HepG2 (cell line): ENCODE measurements at regions not wholly inside any gene's neighbourhood (a gene's known extent, or its start where the extent isn't known, plus 50 kb on each side); places are given as distances from the start of the nearest gene placed in this dataset.

Source experiments
- ATRX ChIP-seq: sonication (generic); formaldehyde crosslinking; IDR thresholded peaks from 2 replicates; pipeline ENCODE4 v1.4.0; 2020; ENCODE audit warnings: missing genetic modification reagents, borderline replicate concordance
- CAMTA2 ChIP-seq: sonication (generic); formaldehyde crosslinking; IDR thresholded peaks from 2 replicates; pipeline ENCODE4 v1.4.0; 2020; ENCODE audit warnings: mild to moderate bottlenecking, missing genetic modification reagents, borderline replicate concordance
- FOXC1 ChIP-seq: sonication (generic); formaldehyde crosslinking; IDR thresholded peaks from 2 replicates; pipeline ENCODE4 v1.8.0; 2022; ENCODE audit warnings: mild to moderate bottlenecking, missing genetic modification reagents, borderline replicate concordance
- FOXK2 ChIP-seq: fragments of 450-650 bp; IDR thresholded peaks from 2 replicates; pipeline ENCODE4 v1.6.1; 2016
- KLF16 ChIP-seq, 2 experiments: sonication (generic) in 1 of 2; formaldehyde crosslinking in 1 of 2; IDR thresholded peaks; 2 replicates each; pipeline versions ENCODE4 v1.6.1 to v1.8.0; 2016 to 2023; ENCODE audit warnings: missing genetic modification reagents in 2 of 2, missing compliant biosample characterization in 1 of 2
- NR2F2 ChIP-seq: IDR thresholded peaks from 2 replicates; pipeline ENCODE4 v1.6.1; 2012; ENCODE audit warnings: low read depth, inconsistent platforms, borderline replicate concordance
- RBFOX2 ChIP-seq: fragments of 200-400 bp; formaldehyde crosslinking; IDR thresholded peaks from 2 replicates; pipeline ENCODE4 v1.6.1; 2017; ENCODE audit warnings: low read depth, mild to moderate bottlenecking, low read length
- RFXAP ChIP-seq: sonication (generic); formaldehyde crosslinking; IDR thresholded peaks from 2 replicates; pipeline ENCODE4 v1.4.0; 2020; ENCODE audit warnings: missing genetic modification reagents, borderline replicate concordance
- SALL2 ChIP-seq: sonication (generic); formaldehyde crosslinking; IDR thresholded peaks from 2 replicates; pipeline ENCODE4 v1.8.1; 2023; ENCODE audit warnings: mild to moderate bottlenecking, missing genetic modification reagents, inconsistent platforms
- ZNF430 ChIP-seq: sonication (generic); formaldehyde crosslinking; IDR thresholded peaks from 2 replicates; pipeline ENCODE4 v1.9.0; 2021; ENCODE audit warnings: mild to moderate bottlenecking, missing genetic modification reagents
- TF ChIP-seq, protein P1 (sequence below), 2 experiments: fragments of 450-650 bp in 1 of 2; sonication (generic) in 1 of 2; formaldehyde crosslinking in 1 of 2; IDR thresholded peaks; 2 replicates each; pipeline versions ENCODE4 v1.6.1 to v1.8.0; 2016 to 2022; ENCODE audit warnings: antibody characterized with exemption in 1 of 2, mild to moderate bottlenecking in 1 of 2, missing genetic modification reagents in 1 of 2
- TF ChIP-seq, protein P2 (sequence below): sonication (generic); formaldehyde crosslinking; IDR thresholded peaks from 2 replicates; pipeline ENCODE4 v1.4.0; 2020; ENCODE audit warnings: missing genetic modification reagents
- TF ChIP-seq, protein P3 (sequence below): sonication (generic); formaldehyde crosslinking; IDR thresholded peaks from 2 replicates; pipeline ENCODE4 v1.4.0; 2020; ENCODE audit warnings: missing genetic modification reagents, mild to moderate bottlenecking, borderline replicate concordance
- TF ChIP-seq, protein P4 (sequence below): sonication (generic); formaldehyde crosslinking; IDR thresholded peaks from 2 replicates; pipeline ENCODE4 v1.4.0; 2020; ENCODE audit warnings: mild to moderate bottlenecking, low read depth, missing genetic modification reagents

DNA sequence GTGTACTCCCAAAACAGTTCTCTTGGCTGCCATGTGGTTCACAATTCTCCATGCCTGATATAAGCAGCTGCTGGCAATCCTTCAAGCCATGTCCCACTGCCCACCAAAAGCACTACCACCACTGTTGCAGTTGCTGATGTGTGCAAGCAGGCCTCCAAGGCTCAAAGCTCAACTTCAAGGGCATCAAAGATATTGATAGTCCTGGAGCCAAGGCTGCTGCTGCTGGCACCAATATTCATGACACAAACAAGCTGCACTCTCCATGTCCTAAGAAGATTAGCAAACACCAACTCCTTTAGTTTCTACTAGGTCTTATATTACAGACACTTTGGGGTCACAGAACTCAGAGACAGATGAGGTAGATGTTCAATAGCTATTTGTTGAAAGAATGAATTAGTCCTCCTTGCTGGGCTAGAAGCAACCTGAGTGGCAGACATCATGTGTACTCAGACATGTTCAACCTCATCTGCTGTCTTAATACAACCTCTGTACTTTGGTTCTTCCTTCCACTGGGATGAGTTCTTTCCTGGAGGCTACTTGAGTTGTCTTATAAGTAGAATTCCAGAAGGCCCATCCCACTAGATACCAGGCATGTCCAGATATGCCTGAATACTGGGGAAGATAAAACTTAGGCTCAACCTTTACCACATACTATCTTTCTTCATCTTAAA lies 104.5 kb upstream of the UGP2 start (continued):
- TF ChIP-seq, protein P1, sequence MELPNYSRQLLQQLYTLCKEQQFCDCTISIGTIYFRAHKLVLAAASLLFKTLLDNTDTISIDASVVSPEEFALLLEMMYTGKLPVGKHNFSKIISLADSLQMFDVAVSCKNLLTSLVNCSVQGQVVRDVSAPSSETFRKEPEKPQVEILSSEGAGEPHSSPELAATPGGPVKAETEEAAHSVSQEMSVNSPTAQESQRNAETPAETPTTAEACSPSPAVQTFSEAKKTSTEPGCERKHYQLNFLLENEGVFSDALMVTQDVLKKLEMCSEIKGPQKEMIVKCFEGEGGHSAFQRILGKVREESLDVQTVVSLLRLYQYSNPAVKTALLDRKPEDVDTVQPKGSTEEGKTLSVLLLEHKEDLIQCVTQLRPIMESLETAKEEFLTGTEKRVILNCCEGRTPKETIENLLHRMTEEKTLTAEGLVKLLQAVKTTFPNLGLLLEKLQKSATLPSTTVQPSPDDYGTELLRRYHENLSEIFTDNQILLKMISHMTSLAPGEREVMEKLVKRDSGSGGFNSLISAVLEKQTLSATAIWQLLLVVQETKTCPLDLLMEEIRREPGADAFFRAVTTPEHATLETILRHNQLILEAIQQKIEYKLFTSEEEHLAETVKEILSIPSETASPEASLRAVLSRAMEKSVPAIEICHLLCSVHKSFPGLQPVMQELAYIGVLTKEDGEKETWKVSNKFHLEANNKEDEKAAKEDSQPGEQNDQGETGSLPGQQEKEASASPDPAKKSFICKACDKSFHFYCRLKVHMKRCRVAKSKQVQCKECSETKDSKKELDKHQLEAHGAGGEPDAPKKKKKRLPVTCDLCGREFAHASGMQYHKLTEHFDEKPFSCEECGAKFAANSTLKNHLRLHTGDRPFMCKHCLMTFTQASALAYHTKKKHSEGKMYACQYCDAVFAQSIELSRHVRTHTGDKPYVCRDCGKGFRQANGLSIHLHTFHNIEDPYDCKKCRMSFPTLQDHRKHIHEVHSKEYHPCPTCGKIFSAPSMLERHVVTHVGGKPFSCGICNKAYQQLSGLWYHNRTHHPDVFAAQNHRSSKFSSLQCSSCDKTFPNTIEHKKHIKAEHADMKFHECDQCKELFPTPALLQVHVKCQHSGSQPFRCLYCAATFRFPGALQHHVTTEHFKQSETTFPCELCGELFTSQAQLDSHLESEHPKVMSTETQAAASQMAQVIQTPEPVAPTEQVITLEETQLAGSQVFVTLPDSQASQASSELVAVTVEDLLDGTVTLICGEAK (IDR thresholded peaks at IDR 0.05), result no peak
- TF ChIP-seq, protein P1 (CRISPR knock-in tag; IDR thresholded peaks at IDR 0.05), result no peak; the same call in 1 of the 2 replicates
- TF ChIP-seq ATRX (CRISPR knock-in tag), result no peak
- TF ChIP-seq RBFOX2, result no peak
- TF ChIP-seq, protein P2, sequence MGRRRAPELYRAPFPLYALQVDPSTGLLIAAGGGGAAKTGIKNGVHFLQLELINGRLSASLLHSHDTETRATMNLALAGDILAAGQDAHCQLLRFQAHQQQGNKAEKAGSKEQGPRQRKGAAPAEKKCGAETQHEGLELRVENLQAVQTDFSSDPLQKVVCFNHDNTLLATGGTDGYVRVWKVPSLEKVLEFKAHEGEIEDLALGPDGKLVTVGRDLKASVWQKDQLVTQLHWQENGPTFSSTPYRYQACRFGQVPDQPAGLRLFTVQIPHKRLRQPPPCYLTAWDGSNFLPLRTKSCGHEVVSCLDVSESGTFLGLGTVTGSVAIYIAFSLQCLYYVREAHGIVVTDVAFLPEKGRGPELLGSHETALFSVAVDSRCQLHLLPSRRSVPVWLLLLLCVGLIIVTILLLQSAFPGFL (CRISPR knock-in tag), result no peak
- no peak for TF ChIP-seq SALL2 (CRISPR knock-in tag)
- peak in 1 of 2 experiments; percentile 89; a peak in 2 of 4 replicates for TF ChIP-seq KLF16 (CRISPR knock-in tag; IDR thresholded peaks at IDR 0.05)
- no peak for TF ChIP-seq CAMTA2 (CRISPR knock-in tag)
- no peak for TF ChIP-seq NR2F2
- no peak for TF ChIP-seq RFXAP (CRISPR knock-in tag)
- TF ChIP-seq, protein P3, sequence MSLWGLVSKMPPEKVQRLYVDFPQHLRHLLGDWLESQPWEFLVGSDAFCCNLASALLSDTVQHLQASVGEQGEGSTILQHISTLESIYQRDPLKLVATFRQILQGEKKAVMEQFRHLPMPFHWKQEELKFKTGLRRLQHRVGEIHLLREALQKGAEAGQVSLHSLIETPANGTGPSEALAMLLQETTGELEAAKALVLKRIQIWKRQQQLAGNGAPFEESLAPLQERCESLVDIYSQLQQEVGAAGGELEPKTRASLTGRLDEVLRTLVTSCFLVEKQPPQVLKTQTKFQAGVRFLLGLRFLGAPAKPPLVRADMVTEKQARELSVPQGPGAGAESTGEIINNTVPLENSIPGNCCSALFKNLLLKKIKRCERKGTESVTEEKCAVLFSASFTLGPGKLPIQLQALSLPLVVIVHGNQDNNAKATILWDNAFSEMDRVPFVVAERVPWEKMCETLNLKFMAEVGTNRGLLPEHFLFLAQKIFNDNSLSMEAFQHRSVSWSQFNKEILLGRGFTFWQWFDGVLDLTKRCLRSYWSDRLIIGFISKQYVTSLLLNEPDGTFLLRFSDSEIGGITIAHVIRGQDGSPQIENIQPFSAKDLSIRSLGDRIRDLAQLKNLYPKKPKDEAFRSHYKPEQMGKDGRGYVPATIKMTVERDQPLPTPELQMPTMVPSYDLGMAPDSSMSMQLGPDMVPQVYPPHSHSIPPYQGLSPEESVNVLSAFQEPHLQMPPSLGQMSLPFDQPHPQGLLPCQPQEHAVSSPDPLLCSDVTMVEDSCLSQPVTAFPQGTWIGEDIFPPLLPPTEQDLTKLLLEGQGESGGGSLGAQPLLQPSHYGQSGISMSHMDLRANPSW (CRISPR knock-in tag), result peak; percentile 12; the same call in 1 of the 2 replicates
- TF ChIP-seq ZNF430 (CRISPR knock-in tag), result peak; percentile 58; the same call in 1 of the 2 replicates
- peak; percentile 28; the same call in 1 of the 2 replicates for TF ChIP-seq FOXK2
- TF ChIP-seq, protein P4, sequence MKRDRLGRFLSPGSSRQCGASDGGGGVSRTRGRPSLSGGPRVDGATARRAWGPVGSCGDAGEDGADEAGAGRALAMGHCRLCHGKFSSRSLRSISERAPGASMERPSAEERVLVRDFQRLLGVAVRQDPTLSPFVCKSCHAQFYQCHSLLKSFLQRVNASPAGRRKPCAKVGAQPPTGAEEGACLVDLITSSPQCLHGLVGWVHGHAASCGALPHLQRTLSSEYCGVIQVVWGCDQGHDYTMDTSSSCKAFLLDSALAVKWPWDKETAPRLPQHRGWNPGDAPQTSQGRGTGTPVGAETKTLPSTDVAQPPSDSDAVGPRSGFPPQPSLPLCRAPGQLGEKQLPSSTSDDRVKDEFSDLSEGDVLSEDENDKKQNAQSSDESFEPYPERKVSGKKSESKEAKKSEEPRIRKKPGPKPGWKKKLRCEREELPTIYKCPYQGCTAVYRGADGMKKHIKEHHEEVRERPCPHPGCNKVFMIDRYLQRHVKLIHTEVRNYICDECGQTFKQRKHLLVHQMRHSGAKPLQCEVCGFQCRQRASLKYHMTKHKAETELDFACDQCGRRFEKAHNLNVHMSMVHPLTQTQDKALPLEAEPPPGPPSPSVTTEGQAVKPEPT, result no peak
- no peak for TF ChIP-seq FOXC1
